GM12892 (cell line): ENCODE measurements at regions not wholly inside any gene's neighbourhood (a gene's known extent, or its start where the extent isn't known, plus 50 kb on each side); places are given as distances from the start of the nearest gene placed in this dataset.

Experiments used
- POLR2A ChIP-seq: IDR thresholded peaks from 2 replicates; pipeline ENCODE4 v1.6.1; 2011; ENCODE audit warnings: low read depth, low read length, control low read depth
- POLR2AphosphoS5 ChIP-seq: IDR thresholded peaks from 2 replicates; pipeline ENCODE4 v1.6.1; 2011; ENCODE audit warnings: low read depth, low read length, control low read depth
- TAF1 ChIP-seq: IDR thresholded peaks from 2 replicates; pipeline ENCODE4 v1.6.1; 2011; ENCODE audit warnings: low read depth, mild to moderate bottlenecking, control low read depth, low read length, borderline replicate concordance

- TF ChIP-seq POLR2A: no peak
- no peak for TF ChIP-seq TAF1
- no peak for TF ChIP-seq POLR2AphosphoS5
These were observed 76.1 kb downstream of the ISG20 start for GRCh38 chr15:88714782-88715372.
